Loucy (cell line): ENCODE measurements at regions not wholly inside any gene's neighbourhood (a gene's known extent, or its start where the extent isn't known, plus 50 kb on each side); places are given as distances from the start of the nearest gene placed in this dataset.

Source experiments
- CTCF ChIP-seq: fragments of 200-600 bp; sonication (generic); conservative IDR thresholded peaks from 2 replicates; pipeline ENCODE4 v1.5.1; 2014; ENCODE audit warnings: mild to moderate bottlenecking, antibody characterized with exemption, low read length
- EZH2phosphoT487 ChIP-seq: fragments of 200-600 bp; IDR thresholded peaks from 2 replicates; pipeline ENCODE4 v1.6.1; 2018; ENCODE audit warnings: antibody characterized with exemption, mild to moderate bottlenecking, moderate library complexity, borderline replicate concordance

DNA sequence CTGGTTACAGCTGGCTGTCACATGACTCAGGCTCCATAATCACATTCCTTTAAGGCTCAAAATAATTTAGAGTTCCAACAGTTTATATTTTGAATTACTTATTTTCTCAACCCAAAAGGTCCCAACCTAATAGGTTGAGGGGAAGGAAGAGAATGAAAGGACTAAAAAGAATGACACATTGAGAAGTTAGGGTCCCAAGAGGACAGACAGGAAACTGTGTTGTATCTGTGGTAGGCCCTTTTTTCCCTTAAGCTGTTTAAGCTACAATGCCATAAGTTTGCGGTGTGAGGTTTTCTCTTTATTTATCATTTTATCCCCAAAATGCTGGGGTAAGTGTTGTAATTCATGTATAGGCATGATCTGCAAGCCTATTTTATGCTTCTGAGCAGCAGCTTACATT, 290.2 kb downstream of the ZNF674 start:
- TF ChIP-seq CTCF, result no peak
- TF ChIP-seq EZH2phosphoT487, result no peak
